ENCODE measurements at regions not wholly inside any gene's neighbourhood (a gene's known extent, or its start where the extent isn't known, plus 50 kb on each side); places are given as distances from the start of the nearest gene placed in this dataset.

DNA sequence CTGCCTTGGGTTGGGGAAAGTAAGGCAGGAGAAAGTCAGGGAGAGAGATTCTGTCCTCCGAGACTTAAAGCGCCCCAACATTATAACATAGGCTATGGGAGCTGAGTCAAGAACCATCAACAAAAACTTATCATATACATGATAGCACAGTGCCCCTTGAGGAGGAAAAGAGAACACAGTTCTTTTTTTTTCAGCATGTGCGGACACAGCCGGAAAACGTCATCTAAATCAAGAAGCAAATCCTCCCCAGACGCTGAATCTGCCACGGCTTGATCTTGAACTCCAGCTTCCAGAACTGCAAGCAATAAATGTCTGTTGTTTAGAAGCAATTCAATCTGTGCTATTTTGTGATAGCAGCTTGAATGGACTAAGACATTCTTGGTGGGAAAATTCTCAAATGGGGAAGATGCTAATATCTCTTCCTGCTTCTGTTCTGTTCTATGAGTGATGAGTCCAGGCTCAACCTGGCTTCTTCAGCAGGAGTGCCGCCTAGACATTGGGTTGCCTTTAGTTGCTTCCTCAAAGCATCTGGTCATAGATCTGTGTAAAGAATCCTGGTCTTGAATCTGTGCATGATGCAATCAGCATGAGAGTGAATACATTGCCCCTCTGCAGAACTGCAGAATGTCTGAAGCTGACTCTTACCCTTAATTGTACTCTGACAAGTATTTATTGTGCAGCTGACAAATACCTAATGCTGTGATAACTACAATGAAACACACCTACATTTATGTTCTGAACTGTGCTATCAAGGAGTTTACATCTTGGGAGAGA is 549.8 kb upstream of the PRKX start:
- DNase-seq (ENCODE audit: low read depth in 2 of 2): no peak

GRCh38 chrX:4253092-4253491 is 539.6 kb upstream of the PRKX start:
- DNase-seq (ENCODE audit: low read depth in 2 of 2): no peak

DNA sequence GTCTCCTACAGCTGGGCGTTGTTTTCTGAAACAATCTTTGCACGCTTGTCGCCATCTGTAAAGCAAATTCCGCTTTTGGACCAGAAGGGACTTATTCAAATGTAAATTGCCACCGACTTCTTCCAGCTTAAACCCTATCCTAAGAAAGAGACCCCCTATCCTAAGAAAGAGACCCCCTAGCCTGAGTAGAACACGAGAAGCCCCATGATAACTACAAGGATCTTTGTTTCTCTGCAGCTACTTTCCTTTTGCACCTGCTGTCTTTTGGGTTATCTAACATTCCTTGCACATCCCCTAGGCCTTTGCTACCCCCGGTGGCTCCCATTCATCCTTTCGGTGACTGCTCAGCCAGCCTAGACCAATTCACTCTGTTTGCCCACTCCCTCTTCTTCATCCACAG is 536.0 kb upstream of the PRKX start:
- DNase-seq (ENCODE audit: low read depth in 2 of 2): no peak

- DNase-seq (ENCODE audit: low read depth in 2 of 2): no peak
Measured at GRCh38 chrX:4243759-4244158, 530.3 kb upstream of the PRKX start.

DNA sequence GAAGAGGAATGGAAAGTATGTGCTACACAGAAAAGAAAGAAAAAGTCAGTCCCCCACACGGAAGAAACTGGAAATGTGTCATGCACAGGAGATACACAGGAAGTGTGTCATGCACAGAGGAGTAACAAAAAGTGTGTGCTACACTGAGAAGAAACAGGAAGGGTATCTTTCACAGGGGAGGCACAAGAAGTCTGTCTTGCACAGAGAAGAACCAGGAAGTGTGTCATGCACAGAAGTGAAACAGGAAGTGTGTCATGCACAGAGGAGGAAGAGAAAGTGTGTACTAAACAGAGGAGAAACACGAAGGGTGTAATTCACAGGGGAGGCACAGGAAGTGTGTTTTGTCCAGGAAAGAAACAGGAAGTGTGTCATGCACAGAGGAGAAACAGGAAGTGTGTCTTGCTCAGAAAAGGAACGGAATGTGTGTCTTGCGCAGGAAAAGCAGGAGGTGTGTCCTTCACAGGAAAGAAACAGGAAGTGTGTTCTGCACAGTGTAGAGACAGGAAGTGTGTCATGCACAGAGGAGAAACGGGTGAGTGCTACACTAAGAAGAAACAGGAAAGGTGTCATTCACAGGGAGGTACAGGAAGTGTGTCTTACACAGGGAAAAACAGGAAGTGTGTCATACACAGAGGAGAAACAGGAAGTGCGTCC is 527.2 kb upstream of the PRKX start:
- no peak for DNase-seq (ENCODE audit: low read depth in 2 of 2)

- no peak for DNase-seq (ENCODE audit: low read depth in 2 of 2)
Measured at GRCh38 chrX:4239650-4240540, 526.4 kb upstream of the PRKX start.

- DNase-seq (ENCODE audit: low read depth in 2 of 2): no peak
Measured at GRCh38 chrX:4238916-4239315, 525.5 kb upstream of the PRKX start.

- no peak for DNase-seq (ENCODE audit: low read depth in 2 of 2)
Measured at GRCh38 chrX:4225086-4225485, 511.6 kb upstream of the PRKX start.

DNA sequence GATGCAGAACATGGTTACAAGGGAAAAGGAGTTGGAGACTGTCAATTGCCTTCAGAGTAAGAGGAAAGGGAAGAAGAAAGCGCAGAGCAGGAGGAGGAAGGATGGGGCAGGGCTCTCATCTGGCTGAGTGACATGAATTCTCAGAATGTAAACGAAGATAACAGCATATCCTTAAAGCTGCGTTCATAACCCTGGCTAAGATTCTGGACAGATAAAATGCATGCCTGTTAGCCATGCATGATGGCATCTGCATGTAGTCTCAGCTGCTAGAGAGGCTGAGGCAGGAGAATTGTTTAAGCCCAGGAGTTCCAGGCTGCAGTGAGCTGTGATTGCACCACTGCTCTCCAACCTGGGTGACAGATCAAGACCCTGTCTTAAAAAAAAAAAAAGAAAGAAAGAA is 493.5 kb upstream of the PRKX start:
- DNase-seq (ENCODE audit: low read depth in 2 of 2): no peak

GRCh38 chrX:4197971-4198370 is 484.5 kb upstream of the PRKX start:
- no peak for DNase-seq (ENCODE audit: low read depth in 2 of 2)

DNA sequence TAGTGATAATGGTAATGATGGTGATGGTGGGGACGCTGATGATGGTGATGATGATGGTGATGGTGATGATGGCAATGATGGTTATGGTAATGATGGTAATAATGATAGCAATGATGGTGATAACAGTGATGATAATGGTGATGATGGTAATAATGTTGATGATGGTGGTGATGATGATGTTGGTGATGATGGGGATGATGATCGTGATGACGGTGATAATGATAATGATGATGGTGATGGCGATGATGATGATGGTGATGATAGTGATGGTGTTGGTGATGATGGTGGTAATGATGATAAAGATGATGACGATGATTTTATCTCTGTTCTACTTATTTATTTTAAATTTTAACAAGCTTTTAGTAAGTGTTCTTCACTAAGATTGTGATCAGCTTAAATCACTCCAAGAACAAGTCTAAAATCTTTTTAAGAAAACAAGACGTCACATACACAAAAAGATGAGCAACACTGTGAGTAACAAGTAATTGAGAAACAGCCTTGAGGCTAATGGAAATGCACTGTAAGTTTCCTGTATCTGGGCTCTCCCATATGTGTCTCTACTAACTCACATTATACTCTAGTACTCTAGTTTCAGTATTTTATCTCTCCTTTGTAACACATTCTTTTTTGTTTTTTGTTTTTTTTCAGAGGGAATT is 480.2 kb upstream of the PRKX start:
- no peak for DNase-seq (ENCODE audit: low read depth in 2 of 2)

- no peak for DNase-seq (ENCODE audit: low read depth in 2 of 2)
Measured at GRCh38 chrX:4186331-4186730, 472.9 kb upstream of the PRKX start.

DNA sequence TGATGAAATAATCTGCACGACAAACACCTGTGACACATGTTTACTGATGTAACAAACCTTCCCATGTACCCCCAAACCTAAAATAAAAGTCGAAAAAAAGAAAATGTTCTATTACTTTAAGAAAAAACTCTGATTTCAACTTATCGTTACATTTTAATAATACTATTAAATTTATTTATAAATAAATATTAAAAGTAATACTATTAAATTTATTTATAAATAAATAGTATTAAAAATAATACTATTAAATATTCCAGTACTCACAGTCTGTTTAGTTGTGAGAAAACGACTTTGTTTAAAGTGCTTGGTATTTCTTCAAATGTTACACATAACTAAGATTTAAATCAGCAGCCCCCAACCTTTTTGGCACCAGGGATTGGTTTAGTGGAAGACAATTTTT is 471.6 kb upstream of the PRKX start:
- DNase-seq (ENCODE audit: low read depth in 2 of 2): no peak

DNA sequence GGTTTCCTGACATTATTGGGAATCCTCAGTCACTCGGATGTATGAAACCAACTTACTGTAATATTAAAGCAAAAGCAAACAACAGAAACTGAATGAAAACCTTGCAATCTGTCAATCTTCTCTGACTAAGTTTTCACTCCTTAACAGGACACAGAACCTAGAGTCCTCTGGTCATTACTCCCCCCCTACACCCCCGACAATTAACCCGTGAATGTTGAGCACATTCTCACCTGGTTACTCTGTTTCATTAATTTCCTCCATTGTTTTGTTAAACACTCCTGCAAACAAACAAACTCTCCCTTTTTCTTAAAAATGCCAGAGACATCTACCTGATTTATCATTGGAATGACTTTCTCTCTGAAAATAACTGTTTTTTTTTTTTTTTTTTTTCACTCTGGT is 469.0 kb upstream of the PRKX start:
- DNase-seq (ENCODE audit: low read depth in 2 of 2): no peak

- DNase-seq (ENCODE audit: low read depth in 2 of 2): no peak
Measured at GRCh38 chrX:4181782-4182407, 468.4 kb upstream of the PRKX start.

DNA sequence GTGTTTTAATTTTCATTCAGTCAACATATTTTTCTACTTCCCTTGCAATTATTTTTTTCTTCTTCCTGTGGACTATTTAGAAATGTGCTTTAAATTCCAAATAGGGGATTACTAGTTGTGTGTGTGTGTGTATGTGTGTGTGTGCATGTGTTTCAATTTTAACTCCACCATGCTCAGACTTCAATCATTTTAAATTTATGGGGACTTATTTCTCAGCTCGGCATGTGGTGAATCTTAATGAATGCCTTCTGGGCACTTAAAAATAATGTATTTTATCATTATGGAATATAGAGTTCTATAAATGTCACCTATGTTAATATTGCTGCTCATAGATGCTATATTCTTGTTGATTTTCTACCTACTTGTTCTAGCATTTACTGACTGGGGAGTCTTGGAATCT is 465.6 kb upstream of the PRKX start:
- DNase-seq (ENCODE audit: low read depth in 2 of 2): no peak

- DNase-seq (ENCODE audit: low read depth in 2 of 2): no peak
Measured at GRCh38 chrX:4175221-4175620, 461.8 kb upstream of the PRKX start.

- no peak for DNase-seq (ENCODE audit: low read depth in 2 of 2)
Measured at GRCh38 chrX:4173743-4174142, 460.3 kb upstream of the PRKX start.

- DNase-seq (ENCODE audit: low read depth in 2 of 2): no peak
Measured at GRCh38 chrX:4151798-4152197, 438.3 kb upstream of the PRKX start.

DNA sequence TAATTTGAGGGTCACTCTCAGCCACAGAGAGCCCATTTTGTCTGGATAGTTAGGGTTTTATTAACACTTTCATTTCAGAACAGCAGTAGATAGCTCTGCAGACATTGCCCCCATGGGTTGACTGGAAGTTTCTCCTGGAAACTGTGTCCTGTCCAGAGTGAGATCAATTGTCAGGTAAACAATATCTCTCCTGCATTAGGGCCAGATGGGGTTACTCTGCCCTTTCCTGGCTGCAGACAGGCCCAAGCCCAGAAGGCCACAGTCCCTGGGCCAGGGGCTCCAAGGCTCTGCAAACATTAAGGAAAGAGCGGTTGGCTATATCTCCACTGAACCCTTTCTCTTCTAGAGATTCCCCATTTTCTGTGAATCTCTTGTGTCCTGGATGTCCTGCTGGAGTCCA is 436.8 kb upstream of the PRKX start:
- no peak for DNase-seq (ENCODE audit: low read depth in 2 of 2)

GRCh38 chrX:4129626-4130025 is 416.2 kb upstream of the PRKX start:
- no peak for DNase-seq (ENCODE audit: low read depth in 2 of 2)
